ENCODE measurements at regions not wholly inside any gene's neighbourhood (a gene's known extent, or its start where the extent isn't known, plus 50 kb on each side); places are given as distances from the start of the nearest gene placed in this dataset.

- Histone ChIP-seq H3K4me3 (ENCODE audit: insufficient read depth, low read length, poor library complexity, severe bottlenecking) (no peak overlapping the region), H2AFZ (ENCODE audit: low read depth, low read length, severe bottlenecking) (no peak overlapping the region), H3F3A (ENCODE audit: insufficient read depth) (no peaks in the 10 kb centered on the region), H3K79me2 (ENCODE audit: insufficient read depth, low read length) (no peaks in the 10 kb centered on the region), H4K20me1 (ENCODE audit: low read depth, low read length) (no peaks in the 10 kb centered on the region), H3K36me3 (ENCODE audit: low read length) (no peaks in the 10 kb centered on the region), H3K27me3 (ENCODE audit: low read length) (no peaks in the 10 kb centered on the region), H3K4me2 (ENCODE audit: low read depth, low read length, poor library complexity, severe bottlenecking) (no peak overlapping the region), H3K9me2 (replicated peaks; ENCODE audit: insufficient read depth, low read length) (no peaks in the 10 kb centered on the region), H3K9ac (ENCODE audit: low read length) (no peak overlapping the region), H3K27ac (ENCODE audit: low read depth, low read length) (no peak overlapping the region), H3K9me3 (ENCODE audit: insufficient read depth, low read length) (no peaks in the 10 kb centered on the region)
- TF ChIP-seq EZH2phosphoT487 (conservative IDR thresholded peaks at IDR 0.05; ENCODE audit: low read length) = no peak
- no peak for TF ChIP-seq CTCF (IDR thresholded peaks at IDR 0.05; ENCODE audit: insufficient read depth, low read length, poor library complexity, severe bottlenecking)
Observed at GRCh38 chr2:2703172-2703571, 372.1 kb upstream of the MYT1L start.

- Histone ChIP-seq H4K20me1 (ENCODE audit: low read depth, low read length) (no peaks in the 10 kb centered on the region), H3K27me3 (ENCODE audit: low read length) (no peaks in the 10 kb centered on the region), H3K9me2 (replicated peaks; ENCODE audit: insufficient read depth, low read length) (no peaks in the 10 kb centered on the region)
Observed at GRCh38 chr2:2702385-2702784, 371.3 kb upstream of the MYT1L start.

GRCh38 chr2:2701813-2702212, 370.7 kb upstream of the MYT1L start:
- no peaks in the 10 kb centered on the region for H3K9me2 ChIP-seq (replicated peaks; ENCODE audit: insufficient read depth, low read length)
- no peak overlapping the region for H3K4me2 ChIP-seq (ENCODE audit: low read depth, low read length, poor library complexity, severe bottlenecking)
- no peak overlapping the region for H2AFZ ChIP-seq (ENCODE audit: low read depth, low read length, severe bottlenecking)
- H3K9me3 ChIP-seq (ENCODE audit: insufficient read depth, low read length) = no peaks in the 10 kb centered on the region
- H4K20me1 ChIP-seq (ENCODE audit: low read depth, low read length) = no peaks in the 10 kb centered on the region
- H3K27me3 ChIP-seq (ENCODE audit: low read length) = no peaks in the 10 kb centered on the region
- no peaks in the 10 kb centered on the region for H3K79me2 ChIP-seq (ENCODE audit: insufficient read depth, low read length)
- no peaks in the 10 kb centered on the region for H3K36me3 ChIP-seq (ENCODE audit: low read length)
- no peak overlapping the region for H3K27ac ChIP-seq (ENCODE audit: low read depth, low read length)
- no peak overlapping the region for H3K4me3 ChIP-seq (ENCODE audit: insufficient read depth, low read length, poor library complexity, severe bottlenecking)
- no peak overlapping the region for H3K9ac ChIP-seq (ENCODE audit: low read length)
- no peak for TF ChIP-seq EZH2phosphoT487 (conservative IDR thresholded peaks at IDR 0.05; ENCODE audit: low read length)
- TF ChIP-seq CTCF (IDR thresholded peaks at IDR 0.05; ENCODE audit: insufficient read depth, low read length, poor library complexity, severe bottlenecking) = no peak
- no peaks in the 10 kb centered on the region for H3F3A ChIP-seq (ENCODE audit: insufficient read depth)

More at GRCh38 chr2:2702385-2702784, 371.3 kb upstream of the MYT1L start:
- Histone ChIP-seq H3K4me2 (ENCODE audit: low read depth, low read length, poor library complexity, severe bottlenecking) (no peak overlapping the region), H2AFZ (ENCODE audit: low read depth, low read length, severe bottlenecking) (no peak overlapping the region), H3K9ac (ENCODE audit: low read length) (no peak overlapping the region), H3K79me2 (ENCODE audit: insufficient read depth, low read length) (no peaks in the 10 kb centered on the region), H3K9me3 (ENCODE audit: insufficient read depth, low read length) (no peaks in the 10 kb centered on the region), H3K4me3 (ENCODE audit: insufficient read depth, low read length, poor library complexity, severe bottlenecking) (no peak overlapping the region), H3K36me3 (ENCODE audit: low read length) (no peaks in the 10 kb centered on the region), H3F3A (ENCODE audit: insufficient read depth) (no peaks in the 10 kb centered on the region), H3K27ac (ENCODE audit: low read depth, low read length) (no peak overlapping the region)
- no peak for TF ChIP-seq CTCF (IDR thresholded peaks at IDR 0.05; ENCODE audit: insufficient read depth, low read length, poor library complexity, severe bottlenecking)
- no peak for TF ChIP-seq EZH2phosphoT487 (conservative IDR thresholded peaks at IDR 0.05; ENCODE audit: low read length)

All from SU-DHL-6 (cell line).